Neuronal stem cell (in vitro differentiated cells): ENCODE measurements at regions not wholly inside any gene's neighbourhood (a gene's known extent, or its start where the extent isn't known, plus 50 kb on each side); places are given as distances from the start of the nearest gene placed in this dataset.

Source experiments
- DNase-seq: peaks from one replicate; pipeline ENCODE4 v3.0.0-alpha.2; 2013; ENCODE audit warnings: low spot score
- H2AFZ ChIP-seq: one replicate; pipeline ENCODE4 v1.6.1; 2013; ENCODE audit warnings: mild to moderate bottlenecking, low read length, inconsistent platforms
- H2AK5ac ChIP-seq: 2 replicates; pipeline ENCODE4 v1.6.1; 2013; ENCODE audit warnings: low read depth, mild to moderate bottlenecking, inconsistent platforms, low read length, moderate library complexity, mixed read lengths
- H2BK120ac ChIP-seq: 2 replicates; pipeline ENCODE4 v1.6.1; 2013; ENCODE audit warnings: low read depth, mild to moderate bottlenecking, inconsistent platforms, low read length, moderate library complexity, mixed read lengths
- H2BK12ac ChIP-seq: one replicate; pipeline ENCODE4 v1.6.1; 2013; ENCODE audit warnings: low read length, inconsistent platforms
- H2BK15ac ChIP-seq: 2 replicates; pipeline ENCODE4 v1.6.1; 2013; ENCODE audit warnings: mild to moderate bottlenecking, low read length, inconsistent platforms, mixed read lengths
- H2BK5ac ChIP-seq: one replicate; pipeline ENCODE4 v1.6.1; 2013; ENCODE audit warnings: inconsistent platforms, mild to moderate bottlenecking, low read length, moderate library complexity
- H3K14ac ChIP-seq: one replicate; pipeline ENCODE4 v1.6.1; 2013; ENCODE audit warnings: low read length, inconsistent platforms
- H3K18ac ChIP-seq: 2 replicates; pipeline ENCODE4 v1.6.1; 2013; ENCODE audit warnings: low read length, inconsistent platforms
- H3K23ac ChIP-seq: 2 replicates; pipeline ENCODE4 v1.6.1; 2013; ENCODE audit warnings: low read depth, mild to moderate bottlenecking, mixed read lengths, low read length, inconsistent platforms; ENCODE audit not compliant: poor library complexity
- H3K27ac ChIP-seq: replicated peaks from 3 replicates; pipeline ENCODE4 v1.5.1; 2013; ENCODE audit warnings: low read length, inconsistent platforms
- H3K27me3 ChIP-seq, 3 experiments: 2 replicates each; pipeline ENCODE4 v1.6.1; 2013; ENCODE audit warnings: low read length in 3 of 3, mild to moderate bottlenecking in 2 of 3, inconsistent platforms in 1 of 3, low read depth in 1 of 3, mixed read lengths in 1 of 3, moderate library complexity in 1 of 3; ENCODE audit not compliant: control insufficient read depth in 3 of 3, insufficient read depth in 3 of 3
- H3K36me3 ChIP-seq, 2 donors: replicated peaks in 1 of 2; 2 replicates each; pipeline ENCODE4 v1.6.1; 2013; ENCODE audit warnings: low read length in 2 of 2; ENCODE audit not compliant: control insufficient read depth in 2 of 2, insufficient read depth in 2 of 2
- H3K4ac ChIP-seq: 2 replicates; pipeline ENCODE4 v1.6.1; 2013; ENCODE audit warnings: inconsistent platforms, mild to moderate bottlenecking, low read length, moderate library complexity
- H3K4me1 ChIP-seq, 2 donors: 1 replicate in 1 of 2; 2 replicates in 1 of 2; pipeline ENCODE4 v1.6.1; 2013; ENCODE audit warnings: low read length in 2 of 2, low read depth in 1 of 2; ENCODE audit not compliant: control insufficient read depth in 2 of 2, insufficient read depth in 1 of 2
- H3K4me2 ChIP-seq: one replicate; pipeline ENCODE4 v1.6.1; 2013; ENCODE audit warnings: mild to moderate bottlenecking, low read length, inconsistent platforms; ENCODE audit not compliant: insufficient read depth, poor library complexity, severe bottlenecking
- H3K4me3 ChIP-seq, 2 donors: 2 replicates each; pipeline ENCODE4 v1.5.1; 2013; ENCODE audit warnings: low read length in 2 of 2, mild to moderate bottlenecking in 2 of 2, inconsistent platforms in 1 of 2, moderate library complexity in 1 of 2
- H3K79me1 ChIP-seq: one replicate; pipeline ENCODE4 v1.6.1; 2013; ENCODE audit warnings: low read depth, mild to moderate bottlenecking, inconsistent platforms, low read length, moderate library complexity
- H3K9ac ChIP-seq: one replicate; pipeline ENCODE4 v1.6.1; 2013; ENCODE audit warnings: mild to moderate bottlenecking, low read depth, low read length, inconsistent platforms; ENCODE audit not compliant: poor library complexity
- H3K9me3 ChIP-seq, 2 donors: replicated peaks in 1 of 2; 2 replicates each; pipeline versions ENCODE3 to v1.6.1; 2013; ENCODE audit warnings: low read length in 2 of 2, mild to moderate bottlenecking in 2 of 2, inconsistent platforms in 1 of 2, low read depth in 1 of 2, mixed read lengths in 1 of 2, moderate library complexity in 1 of 2; ENCODE audit not compliant: control insufficient read depth in 2 of 2, insufficient read depth in 1 of 2
- H4K8ac ChIP-seq: one replicate; pipeline ENCODE4 v1.6.1; 2013; ENCODE audit warnings: low read depth, mild to moderate bottlenecking, inconsistent platforms, low read length, moderate library complexity
- H4K91ac ChIP-seq: one replicate; pipeline ENCODE4 v1.6.1; 2013; ENCODE audit warnings: low read length, low read depth, mild to moderate bottlenecking, inconsistent platforms; ENCODE audit not compliant: poor library complexity
- WGBS, 2 donors: extraction: QIAGEN DNeasy Blood & Tissue Kit; methylation state at CpG; one replicate each; pipeline ENCODE4 v1.1.7; 2013; ENCODE audit warnings: missing lambda C conversion rate in 2 of 2, mixed read lengths in 1 of 2; ENCODE audit not compliant: insufficient read length in 2 of 2, insufficient replicate concordance in 1 of 2; ENCODE audit errors: extremely low coverage in 2 of 2; 5-methylcytosine and 5-hydroxymethylcytosine counted together

DNA sequence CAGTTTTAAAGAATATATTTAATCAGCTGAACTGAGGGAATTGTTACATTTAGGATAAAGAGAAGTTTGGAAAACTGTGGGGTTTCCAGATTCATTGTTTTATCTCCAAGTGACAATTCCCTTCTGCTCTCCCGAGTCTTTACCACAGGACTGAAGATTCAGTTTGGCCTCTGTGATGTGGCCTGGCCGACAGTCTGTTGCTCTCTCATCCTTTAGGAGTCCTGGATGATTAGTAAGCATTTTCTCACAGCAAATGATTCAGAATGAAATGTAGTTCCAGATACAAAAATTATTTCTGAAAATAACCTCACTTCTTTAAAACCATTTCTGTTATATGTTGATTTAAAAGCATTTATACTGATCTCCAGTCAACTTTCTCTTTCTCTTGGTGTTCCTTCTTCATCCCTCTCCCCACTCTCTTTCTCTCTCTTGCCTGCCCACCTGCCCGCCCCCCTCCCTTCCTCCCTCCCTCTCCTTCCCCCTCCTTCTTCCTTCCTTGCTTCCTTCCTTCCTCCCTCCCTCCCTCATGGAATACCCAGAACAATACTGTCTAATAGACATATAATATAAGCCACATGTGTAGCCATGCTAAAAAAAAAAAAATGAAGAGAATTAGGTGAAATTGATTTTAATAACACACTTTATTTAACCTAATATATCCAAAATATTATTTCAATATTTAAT lies 254.9 kb downstream of the PRL start:
- Histone ChIP-seq H3K23ac (no peak overlapping the region), H3K4ac (no peak overlapping the region), H3K4me3 (no peak overlapping the region), H2BK5ac (no peak overlapping the region), H2BK15ac (no peak overlapping the region), H3K9ac (no peak overlapping the region), H3K79me1 (no peaks in the 10 kb centered on the region), H3K18ac (no peak overlapping the region), H3K27me3 (no peaks in the 10 kb centered on the region), H2AK5ac (no peak overlapping the region), H4K8ac (no peak overlapping the region), H3K4me1 (peaks cover 0 to 5% of the 10 kb centered on the region in 2 donors), H2AFZ (no peak overlapping the region), H3K27ac (no peak overlapping the region), H3K4me2 (no peak overlapping the region), H3K14ac (no peak overlapping the region), H3K9me3 (peaks cover 0 to 23% of the 10 kb centered on the region in 2 donors), H4K91ac (no peak overlapping the region), H2BK12ac (no peak overlapping the region), H2BK120ac (no peak overlapping the region), H3K36me3 (peaks cover 0 to 38% of the 10 kb centered on the region in 2 donors)
- no CpG with 5 or more reads among the region's 3 CpGs for WGBS, 2 donors
- DNase-seq: no peak

- H2BK120ac ChIP-seq: no peak overlapping the region
- H3K4me1 ChIP-seq: no peaks in the 10 kb centered on the region
- no peak overlapping the region for H2AK5ac ChIP-seq
- no peak overlapping the region for H3K9ac ChIP-seq
- H4K8ac ChIP-seq: no peak overlapping the region
- no peak overlapping the region for H2BK5ac ChIP-seq
- no peak overlapping the region for H4K91ac ChIP-seq
- no peak overlapping the region for H2BK15ac ChIP-seq
- no peaks in the 10 kb centered on the region for H3K79me1 ChIP-seq
- peaks cover 0 to 26% of the 10 kb centered on the region in 2 donors for H3K9me3 ChIP-seq
- H3K4me3 ChIP-seq: no peak overlapping the region
- no peak overlapping the region for H3K18ac ChIP-seq
- H2BK12ac ChIP-seq: no peak overlapping the region
- no peak overlapping the region for H3K14ac ChIP-seq
- H3K27ac ChIP-seq: no peak overlapping the region
- no peak overlapping the region for H2AFZ ChIP-seq
- no peaks in the 10 kb centered on the region for H3K27me3 ChIP-seq
- no peak for DNase-seq
- H3K36me3 ChIP-seq: peaks cover 0 to 38% of the 10 kb centered on the region in 2 donors
- no peak overlapping the region for H3K4me2 ChIP-seq
- H3K23ac ChIP-seq: no peak overlapping the region
- no peak overlapping the region for H3K4ac ChIP-seq
These were observed 254.1 kb downstream of the PRL start for GRCh38 chr6:22042706-22043105.

DNA sequence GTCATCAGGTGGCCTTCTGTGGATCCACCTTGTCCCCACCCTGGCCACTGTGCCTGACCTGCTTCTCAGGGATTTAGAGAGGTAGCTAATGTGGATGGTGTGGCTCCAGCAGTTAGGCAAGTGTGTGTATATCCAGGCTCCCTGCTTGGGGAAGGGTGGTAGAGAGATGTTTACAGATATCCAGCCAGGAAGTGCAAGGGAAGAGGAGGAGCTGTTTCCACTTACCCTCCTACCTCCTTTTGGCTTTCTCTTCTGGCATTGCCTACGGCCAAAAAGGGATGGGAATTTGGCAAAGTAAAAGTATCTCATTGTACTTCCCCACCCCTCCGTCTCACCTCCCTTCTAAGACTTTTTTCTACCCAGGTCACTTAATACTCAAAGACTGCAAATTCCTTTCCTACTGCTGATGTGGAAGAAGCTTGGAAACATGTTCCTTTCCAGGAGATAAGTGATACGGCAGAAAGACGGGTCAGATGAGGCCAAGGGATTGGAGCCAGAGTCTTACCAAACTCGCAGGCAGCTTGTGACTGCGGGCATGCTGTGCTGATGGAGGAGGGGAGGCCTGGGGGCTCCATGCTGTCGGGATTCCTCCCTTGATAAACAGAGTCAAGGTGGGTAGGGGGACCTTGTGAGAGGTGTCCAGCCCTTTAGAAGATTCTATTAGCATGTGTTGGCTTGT lies 253.4 kb downstream of the PRL start:
- no peak overlapping the region for H2BK120ac ChIP-seq
- H3K23ac ChIP-seq: no peak overlapping the region
- H3K18ac ChIP-seq: peak overlapping the region; percentile 61
- no peaks in the 10 kb centered on the region for H3K79me1 ChIP-seq
- no peak overlapping the region for H2AK5ac ChIP-seq
- H3K4me3 ChIP-seq: no peak overlapping the region
- no peak overlapping the region for H2BK15ac ChIP-seq
- H3K9ac ChIP-seq: no peak overlapping the region
- H3K27me3 ChIP-seq: no peaks in the 10 kb centered on the region
- peaks cover 0 to 28% of the 10 kb centered on the region in 2 donors for H3K9me3 ChIP-seq
- no peak overlapping the region for H2BK12ac ChIP-seq
- no peak overlapping the region for H4K91ac ChIP-seq
- WGBS, 2 donors: no CpG with 5 or more reads among the region's 7 CpGs
- no peaks in the 10 kb centered on the region for H3K4me1 ChIP-seq
- no peak overlapping the region for H3K4ac ChIP-seq
- H3K27ac ChIP-seq: no peak overlapping the region
- no peak overlapping the region for H3K14ac ChIP-seq
- no peak for DNase-seq
- peaks cover 0 to 33% of the 10 kb centered on the region in 2 donors for H3K36me3 ChIP-seq
- no peak overlapping the region for H2BK5ac ChIP-seq
- no peak overlapping the region for H4K8ac ChIP-seq
- H3K4me2 ChIP-seq: no peak overlapping the region
- no peak overlapping the region for H2AFZ ChIP-seq

DNA sequence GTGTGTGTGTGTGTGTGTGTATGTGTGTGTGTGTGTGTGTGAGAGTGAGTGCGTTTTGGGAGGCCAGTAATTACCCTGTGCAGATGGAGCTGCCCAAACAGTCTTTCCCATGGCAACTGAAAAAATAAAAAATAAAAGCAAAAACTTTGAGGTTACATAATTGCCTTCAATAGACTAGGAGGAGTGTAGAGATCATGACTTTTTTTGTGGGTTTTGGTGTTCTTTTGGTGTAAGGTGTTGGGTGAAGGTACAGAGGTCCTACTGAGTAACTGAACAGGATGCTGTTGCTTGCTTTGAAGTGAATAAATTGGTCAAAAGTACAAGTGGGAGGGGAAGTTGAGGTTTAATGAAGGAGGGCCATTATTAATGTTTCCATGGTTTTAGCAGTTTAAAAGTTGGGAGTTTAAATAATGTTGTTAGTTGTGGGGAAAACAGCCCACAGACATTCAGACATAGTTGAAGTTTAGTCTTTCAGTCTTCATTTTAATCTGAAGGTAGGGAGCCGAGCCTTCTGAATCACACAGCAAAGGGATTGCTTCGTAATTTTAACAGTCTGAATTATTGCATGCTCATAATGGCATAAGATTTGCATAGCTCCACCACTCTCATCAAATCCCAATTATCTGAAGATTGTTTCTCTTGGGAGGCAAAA lies 251.4 kb downstream of the PRL start:
- Histone ChIP-seq H2BK15ac (no peak overlapping the region), H2BK5ac (no peak overlapping the region), H3K9me3 (peaks cover 0 to 21% of the 10 kb centered on the region in 2 donors), H3K27me3 (no peaks in the 10 kb centered on the region), H4K91ac (no peak overlapping the region), H2BK12ac (no peak overlapping the region), H3K4me2 (no peak overlapping the region), H3K36me3 (peaks cover 0 to 20% of the 10 kb centered on the region in 2 donors), H2AK5ac (no peak overlapping the region), H4K8ac (no peak overlapping the region), H3K14ac (no peak overlapping the region), H3K27ac (no peak overlapping the region), H3K4ac (no peak overlapping the region), H3K23ac (no peak overlapping the region), H3K4me1 (no peaks in the 10 kb centered on the region), H3K79me1 (no peaks in the 10 kb centered on the region), H2AFZ (no peak overlapping the region), H3K4me3 (no peak overlapping the region), H3K9ac (no peak overlapping the region), H3K18ac (no peak overlapping the region), H2BK120ac (no peak overlapping the region)
- WGBS, 2 donors: no CpG with 5 or more reads among the region's 3 CpGs
- no peak for DNase-seq
